ENCODE measurements at regions not wholly inside any gene's neighbourhood (a gene's known extent, or its start where the extent isn't known, plus 50 kb on each side); places are given as distances from the start of the nearest gene placed in this dataset.

GRCh38 chr12:98449584-98449983 lies 65.8 kb upstream of the TMPO start:
- TF ChIP-seq POLR2A (IDR thresholded peaks at IDR 0.05), result no peak
- TF ChIP-seq CTCF (IDR thresholded peaks at IDR 0.05), result no peak

Data from breast epithelium (tissue), 3 donors.